ENCODE measurements at regions not wholly inside any gene's neighbourhood (a gene's known extent, or its start where the extent isn't known, plus 50 kb on each side); places are given as distances from the start of the nearest gene placed in this dataset.

GRCh38 chr13:73672492-73672891 lies 461.7 kb downstream of the KLF12 start:
- Mint-ChIP-seq H3K4me1 (ENCODE audit: low read depth) (no peaks in the 10 kb centered on the region), H3K27ac (no peak overlapping the region), H3K9me3 (peaks cover 0 to 3% of the 10 kb centered on the region in 2 donors), H3K27me3 (ENCODE audit: low read depth) (no peaks in the 10 kb centered on the region), H3K36me3 (ENCODE audit: insufficient read depth in 2 of 2) (no peaks in the 10 kb centered on the region), H3K4me3 (no peak overlapping the region)
- no peak for ATAC-seq (replicated peaks in 1 of 2)
- DNase-seq = no peak

- DNase-seq (no peak), ATAC-seq (replicated peaks in 1 of 2) (no peak)
- H3K4me3 Mint-ChIP-seq = no peak overlapping the region
Measured at GRCh38 chr13:73671732-73672131, 462.5 kb downstream of the KLF12 start.

GRCh38 chr13:73671011-73671410 lies 463.2 kb downstream of the KLF12 start:
- ATAC-seq (replicated peaks in 1 of 2) = no peak
- no peaks in the 10 kb centered on the region for H3K4me1 Mint-ChIP-seq (ENCODE audit: low read depth)
- H3K9me3 Mint-ChIP-seq = peaks cover 0 to 3% of the 10 kb centered on the region in 2 donors

More at GRCh38 chr13:73671732-73672131, 462.5 kb downstream of the KLF12 start:
- H3K27me3 Mint-ChIP-seq (ENCODE audit: low read depth) = no peaks in the 10 kb centered on the region
- no peaks in the 10 kb centered on the region for H3K36me3 Mint-ChIP-seq (ENCODE audit: insufficient read depth in 2 of 2)
- H3K27ac Mint-ChIP-seq = no peak overlapping the region
- peaks cover 0 to 3% of the 10 kb centered on the region in 2 donors for H3K9me3 Mint-ChIP-seq
- no peaks in the 10 kb centered on the region for H3K4me1 Mint-ChIP-seq (ENCODE audit: low read depth)

GRCh38 chr13:73667756-73668155 lies 466.4 kb downstream of the KLF12 start:
- no peak overlapping the region for H3K27ac Mint-ChIP-seq
- H3K4me3 Mint-ChIP-seq = no peak overlapping the region
- H3K9me3 Mint-ChIP-seq = peaks cover 0 to 3% of the 10 kb centered on the region in 2 donors
- H3K4me1 Mint-ChIP-seq (ENCODE audit: low read depth) = no peaks in the 10 kb centered on the region
- ATAC-seq (replicated peaks in 1 of 2) = no peak
- DNase-seq = no peak
- H3K36me3 Mint-ChIP-seq (ENCODE audit: insufficient read depth in 2 of 2) = no peaks in the 10 kb centered on the region
- no peaks in the 10 kb centered on the region for H3K27me3 Mint-ChIP-seq (ENCODE audit: low read depth)

More at GRCh38 chr13:73671011-73671410, 463.2 kb downstream of the KLF12 start:
- no peak overlapping the region for H3K27ac Mint-ChIP-seq
- H3K4me3 Mint-ChIP-seq = no peak overlapping the region
- DNase-seq = no peak
- H3K27me3 Mint-ChIP-seq (ENCODE audit: low read depth) = no peaks in the 10 kb centered on the region
- no peaks in the 10 kb centered on the region for H3K36me3 Mint-ChIP-seq (ENCODE audit: insufficient read depth in 2 of 2)

- ATAC-seq (replicated peaks in 1 of 2) = no peak
- Mint-ChIP-seq H3K27me3 (ENCODE audit: low read depth) (no peaks in the 10 kb centered on the region), H3K36me3 (ENCODE audit: insufficient read depth in 2 of 2) (no peaks in the 10 kb centered on the region)
Measured at GRCh38 chr13:73665261-73665660, 468.9 kb downstream of the KLF12 start.

GRCh38 chr13:73664851-73665250 lies 469.4 kb downstream of the KLF12 start:
- Mint-ChIP-seq H3K27ac (no peak overlapping the region), H3K9me3 (peaks cover 0 to 3% of the 10 kb centered on the region in 2 donors), H3K27me3 (ENCODE audit: low read depth) (no peaks in the 10 kb centered on the region), H3K4me1 (ENCODE audit: low read depth) (no peaks in the 10 kb centered on the region), H3K36me3 (ENCODE audit: insufficient read depth in 2 of 2) (no peaks in the 10 kb centered on the region), H3K4me3 (no peak overlapping the region)
- no peak for DNase-seq
- no peak for ATAC-seq (replicated peaks in 1 of 2)

More at GRCh38 chr13:73665261-73665660, 468.9 kb downstream of the KLF12 start:
- Mint-ChIP-seq H3K9me3 (peaks cover 0 to 3% of the 10 kb centered on the region in 2 donors), H3K27ac (no peak overlapping the region), H3K4me3 (no peak overlapping the region), H3K4me1 (ENCODE audit: low read depth) (no peaks in the 10 kb centered on the region)
- DNase-seq = no peak

GRCh38 chr13:73662833-73663232 lies 471.4 kb downstream of the KLF12 start:
- no peaks in the 10 kb centered on the region for H3K36me3 Mint-ChIP-seq (ENCODE audit: insufficient read depth in 2 of 2)
- H3K4me1 Mint-ChIP-seq (ENCODE audit: low read depth) = no peaks in the 10 kb centered on the region
- H3K4me3 Mint-ChIP-seq = no peak overlapping the region
- DNase-seq = no peak
- no peaks in the 10 kb centered on the region for H3K9me3 Mint-ChIP-seq
- ATAC-seq (replicated peaks in 1 of 2) = no peak
- no peaks in the 10 kb centered on the region for H3K27me3 Mint-ChIP-seq (ENCODE audit: low read depth)
- H3K27ac Mint-ChIP-seq = no peak overlapping the region

GRCh38 chr13:73661687-73662425 lies 472.3 kb downstream of the KLF12 start:
- Mint-ChIP-seq H3K4me1 (ENCODE audit: low read depth) (no peaks in the 10 kb centered on the region), H3K27ac (no peak overlapping the region), H3K9me3 (no peaks in the 10 kb centered on the region), H3K36me3 (ENCODE audit: insufficient read depth in 2 of 2) (no peaks in the 10 kb centered on the region), H3K27me3 (ENCODE audit: low read depth) (no peaks in the 10 kb centered on the region), H3K4me3 (no peak overlapping the region)
- ATAC-seq (replicated peaks in 1 of 2) = no peak
- DNase-seq = no peak

- H3K9me3 Mint-ChIP-seq = no peaks in the 10 kb centered on the region
- no peak overlapping the region for H3K4me3 Mint-ChIP-seq
- H3K27me3 Mint-ChIP-seq (ENCODE audit: low read depth) = no peaks in the 10 kb centered on the region
- H3K4me1 Mint-ChIP-seq (ENCODE audit: low read depth) = no peaks in the 10 kb centered on the region
- no peak overlapping the region for H3K27ac Mint-ChIP-seq
- ATAC-seq (replicated peaks in 1 of 2) (no peak), DNase-seq (no peak)
- no peaks in the 10 kb centered on the region for H3K36me3 Mint-ChIP-seq (ENCODE audit: insufficient read depth in 2 of 2)
Measured at GRCh38 chr13:73661066-73661465, 473.1 kb downstream of the KLF12 start.

- no peak overlapping the region for H3K27ac Mint-ChIP-seq
- H3K4me3 Mint-ChIP-seq = no peak overlapping the region
- no peak for DNase-seq
- ATAC-seq (replicated peaks in 1 of 2) = no peak
- no peaks in the 10 kb centered on the region for H3K27me3 Mint-ChIP-seq (ENCODE audit: low read depth)
- no peaks in the 10 kb centered on the region for H3K4me1 Mint-ChIP-seq (ENCODE audit: low read depth)
- H3K36me3 Mint-ChIP-seq (ENCODE audit: insufficient read depth in 2 of 2) = no peaks in the 10 kb centered on the region
- no peaks in the 10 kb centered on the region for H3K9me3 Mint-ChIP-seq
Measured at GRCh38 chr13:73658639-73659038, 475.6 kb downstream of the KLF12 start.

- Mint-ChIP-seq H3K4me3 (no peak overlapping the region), H3K27me3 (ENCODE audit: low read depth) (no peaks in the 10 kb centered on the region), H3K27ac (no peak overlapping the region), H3K4me1 (ENCODE audit: low read depth) (no peaks in the 10 kb centered on the region), H3K9me3 (no peaks in the 10 kb centered on the region), H3K36me3 (ENCODE audit: insufficient read depth in 2 of 2) (no peaks in the 10 kb centered on the region)
- no peak for ATAC-seq (replicated peaks in 1 of 2)
- no peak for DNase-seq
Measured at GRCh38 chr13:73657821-73658540, 476.2 kb downstream of the KLF12 start.

GRCh38 chr13:73656863-73657262 lies 477.3 kb downstream of the KLF12 start:
- no peak overlapping the region for H3K27ac Mint-ChIP-seq
- H3K36me3 Mint-ChIP-seq (ENCODE audit: insufficient read depth in 2 of 2) = no peaks in the 10 kb centered on the region
- H3K9me3 Mint-ChIP-seq = no peaks in the 10 kb centered on the region
- DNase-seq (no peak), ATAC-seq (replicated peaks in 1 of 2) (no peak)
- H3K27me3 Mint-ChIP-seq (ENCODE audit: low read depth) = no peaks in the 10 kb centered on the region
- H3K4me3 Mint-ChIP-seq = no peak overlapping the region
- H3K4me1 Mint-ChIP-seq (ENCODE audit: low read depth) = no peaks in the 10 kb centered on the region

GRCh38 chr13:73653688-73654087 lies 480.5 kb downstream of the KLF12 start:
- no peak overlapping the region for H3K27ac Mint-ChIP-seq
- DNase-seq = no peak
- no peak overlapping the region for H3K4me3 Mint-ChIP-seq
- H3K4me1 Mint-ChIP-seq (ENCODE audit: low read depth) = no peaks in the 10 kb centered on the region
- H3K27me3 Mint-ChIP-seq (ENCODE audit: low read depth) = no peaks in the 10 kb centered on the region
- no peaks in the 10 kb centered on the region for H3K36me3 Mint-ChIP-seq (ENCODE audit: insufficient read depth in 2 of 2)
- H3K9me3 Mint-ChIP-seq = peaks cover 0 to 2% of the 10 kb centered on the region in 2 donors
- ATAC-seq (replicated peaks in 1 of 2) = no peak
